ENCODE measurements at regions not wholly inside any gene's neighbourhood (a gene's known extent, or its start where the extent isn't known, plus 50 kb on each side); places are given as distances from the start of the nearest gene placed in this dataset.
"Not testable (repeated sequence)": the region's sequence is repeated elsewhere in the genome, so short reads cannot be mapped to it uniquely, and the experiment has no call there.

- no peak for DNase-seq
Observed at GRCh38 chr3:153442799-153443487, 280.9 kb downstream of the RAP2B start.

DNA sequence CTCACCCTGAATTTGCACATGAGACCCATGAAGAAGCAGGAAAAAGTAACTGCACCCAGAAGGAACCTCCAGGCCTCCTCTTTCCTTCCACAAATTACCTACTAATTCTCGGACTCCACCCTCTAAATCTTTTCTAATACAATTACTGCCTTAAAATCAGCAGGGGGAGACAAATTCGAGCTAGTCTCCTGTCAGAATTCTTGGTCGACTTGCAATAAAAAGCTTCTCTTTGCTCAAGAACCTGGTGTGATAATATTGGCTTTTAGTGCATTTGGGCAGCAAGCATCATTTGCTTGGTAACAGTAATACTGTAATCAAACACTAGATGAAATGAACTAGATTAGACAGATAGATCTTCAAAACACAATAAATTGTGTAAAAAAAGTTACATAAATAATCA is 281.9 kb downstream of the RAP2B start:
- DNase-seq = no peak

- no peak for DNase-seq
Observed at GRCh38 chr3:153445817-153446216, 283.8 kb downstream of the RAP2B start.

DNA sequence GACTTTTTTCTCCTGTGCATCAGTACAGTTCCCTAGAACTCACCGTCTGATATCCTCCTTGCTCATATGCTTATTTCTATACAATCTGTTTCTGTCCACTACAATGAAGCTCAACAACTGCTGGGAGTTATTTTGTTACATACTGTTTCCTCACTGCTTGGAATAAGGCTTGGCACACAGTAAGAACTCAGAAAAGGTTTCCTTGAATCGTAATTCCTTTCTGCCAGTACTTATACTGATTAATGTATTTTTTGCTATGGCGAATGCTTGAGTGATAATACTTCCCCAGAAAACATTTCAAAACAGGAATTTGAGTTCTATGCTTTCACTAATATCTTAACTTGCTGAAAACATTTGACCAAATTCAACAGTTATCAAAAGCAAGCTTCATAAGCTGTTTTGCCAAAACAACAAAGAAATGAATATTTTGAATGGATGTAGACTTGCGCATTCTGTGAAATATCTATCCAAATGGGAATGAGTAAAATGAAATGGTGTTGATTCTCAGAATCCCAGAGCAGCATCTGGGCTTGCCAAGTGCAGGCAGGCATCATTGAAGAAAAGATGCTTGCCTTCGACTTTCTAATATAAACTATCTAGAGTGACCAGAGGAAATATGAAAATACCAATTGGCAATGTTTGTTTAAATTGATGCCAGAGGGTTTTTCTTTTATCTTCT is 286.3 kb downstream of the RAP2B start:
- no peak for DNase-seq

- no peak for DNase-seq
Observed at GRCh38 chr3:153456833-153457545, 295.0 kb downstream of the RAP2B start.

- DNase-seq = no peak
Observed at GRCh38 chr3:153458881-153459280, 296.9 kb downstream of the RAP2B start.

DNA sequence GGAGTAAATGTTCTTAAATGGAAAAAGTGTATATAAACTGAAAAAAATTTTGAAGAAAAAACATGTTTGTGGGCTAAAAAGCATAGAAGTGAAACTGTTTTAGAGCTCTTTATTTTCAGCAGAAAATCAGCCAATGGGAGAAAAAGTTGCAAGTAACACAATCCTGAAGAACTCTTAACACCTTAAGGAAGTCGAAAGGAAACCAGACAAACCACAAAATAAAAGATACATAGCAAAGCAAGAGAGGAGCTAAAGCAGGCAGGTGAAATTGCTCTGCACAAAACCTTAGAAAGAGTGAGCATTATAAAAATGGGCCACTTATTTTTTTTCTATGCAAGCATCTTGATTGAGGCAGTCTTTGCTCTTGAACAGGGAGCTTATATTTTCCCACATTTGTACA is 300.5 kb downstream of the RAP2B start:
- DNase-seq = no peak

DNA sequence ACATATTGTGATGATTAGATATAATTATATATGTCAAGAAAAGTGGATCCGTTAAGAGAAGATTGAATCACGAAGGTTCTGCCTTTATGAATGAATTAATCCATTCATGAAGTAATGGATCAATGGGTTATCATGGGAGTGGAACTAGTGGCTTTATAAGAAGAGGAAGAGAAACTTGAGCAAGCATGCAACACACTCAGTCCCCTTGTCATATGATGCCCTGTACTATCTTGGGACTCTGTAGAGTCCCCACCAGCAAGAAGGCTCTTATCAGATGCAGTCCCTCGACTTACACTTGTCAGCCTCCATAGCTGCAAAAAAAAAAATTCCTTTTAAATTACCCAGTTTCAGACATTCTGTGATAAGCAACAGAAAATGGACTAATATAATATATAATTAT is 301.9 kb downstream of the RAP2B start:
- no peak for DNase-seq

DNA sequence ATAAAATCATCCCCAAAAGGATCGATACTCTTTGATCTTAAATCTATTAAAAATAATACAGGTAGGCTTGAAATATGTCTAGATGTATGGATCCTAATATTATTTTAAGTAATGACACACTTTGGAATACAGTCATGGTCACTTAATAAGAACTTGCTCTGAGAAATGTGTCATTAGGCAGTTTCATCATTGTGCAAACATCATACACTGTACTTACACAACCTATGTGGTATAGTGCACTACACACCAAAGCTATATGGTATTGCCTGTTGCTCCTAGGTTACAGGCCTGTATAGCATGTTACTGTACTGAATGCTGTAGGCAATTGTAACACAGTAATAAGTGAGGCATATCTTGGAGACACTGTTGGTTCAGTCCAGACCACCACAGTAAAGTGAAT is 307.1 kb downstream of the RAP2B start:
- DNase-seq = no peak

DNA sequence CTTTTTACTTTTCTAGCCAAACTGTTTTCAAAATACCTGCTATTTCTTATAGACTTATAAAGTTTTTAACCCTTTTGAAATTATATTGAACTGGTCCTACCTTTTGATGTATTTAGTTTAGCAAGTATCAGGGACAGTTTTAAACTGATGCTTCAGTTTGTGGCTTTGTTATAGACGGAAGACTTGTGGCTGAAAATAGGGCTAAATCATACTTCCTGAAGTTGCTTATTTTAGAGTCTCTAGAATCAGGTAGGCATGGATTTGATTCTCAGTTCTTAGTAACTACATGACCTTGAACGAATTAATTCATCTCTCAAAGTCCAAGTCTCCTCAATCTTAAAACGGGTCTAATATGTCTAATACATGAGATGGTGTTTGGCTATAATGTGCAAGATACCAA is 322.8 kb downstream of the RAP2B start:
- no peak for DNase-seq

DNA sequence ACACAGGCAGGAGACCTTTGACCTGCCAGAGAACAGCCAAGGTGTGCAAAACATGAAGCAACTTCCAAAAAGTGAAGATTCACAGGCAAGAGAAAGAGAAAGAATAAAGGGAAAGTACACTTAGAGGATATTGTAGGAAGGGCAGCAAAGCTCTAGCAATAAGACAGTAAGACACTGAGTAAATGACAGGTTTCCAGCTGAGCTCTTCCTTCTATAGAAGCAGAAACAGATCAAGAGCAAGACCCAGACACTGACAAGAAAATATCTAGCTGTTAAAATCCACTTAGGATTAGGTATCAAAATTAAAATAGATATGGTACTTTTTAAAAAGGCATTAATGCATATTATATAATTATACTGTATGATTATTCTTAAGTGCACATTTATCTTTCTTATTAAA is 333.4 kb downstream of the RAP2B start:
- DNase-seq = no peak

- DNase-seq = no peak
Observed at GRCh38 chr3:153502682-153503081, 340.7 kb downstream of the RAP2B start.

GRCh38 chr3:153503873-153504272 is 341.8 kb downstream of the RAP2B start:
- DNase-seq = no peak

DNA sequence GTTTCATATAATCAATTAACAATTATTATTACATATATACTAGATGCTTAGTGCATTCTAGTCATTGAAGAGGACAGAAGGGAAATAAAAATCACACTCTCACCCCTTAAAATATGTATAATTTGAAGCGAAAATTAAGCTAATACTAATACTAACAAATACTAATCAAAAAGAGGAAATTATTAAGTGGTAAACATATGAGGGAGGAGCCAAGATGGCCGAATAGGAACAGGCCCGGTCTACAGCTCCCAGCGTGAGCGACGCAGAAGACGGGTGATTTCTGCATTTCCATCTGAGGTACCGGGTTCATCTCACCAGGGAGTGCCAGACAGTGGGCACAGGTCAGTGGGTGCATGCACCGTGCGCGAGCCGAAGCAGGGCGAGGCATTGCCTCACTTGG is 344.2 kb downstream of the RAP2B start:
- DNase-seq = not testable (repeated sequence)

DNA sequence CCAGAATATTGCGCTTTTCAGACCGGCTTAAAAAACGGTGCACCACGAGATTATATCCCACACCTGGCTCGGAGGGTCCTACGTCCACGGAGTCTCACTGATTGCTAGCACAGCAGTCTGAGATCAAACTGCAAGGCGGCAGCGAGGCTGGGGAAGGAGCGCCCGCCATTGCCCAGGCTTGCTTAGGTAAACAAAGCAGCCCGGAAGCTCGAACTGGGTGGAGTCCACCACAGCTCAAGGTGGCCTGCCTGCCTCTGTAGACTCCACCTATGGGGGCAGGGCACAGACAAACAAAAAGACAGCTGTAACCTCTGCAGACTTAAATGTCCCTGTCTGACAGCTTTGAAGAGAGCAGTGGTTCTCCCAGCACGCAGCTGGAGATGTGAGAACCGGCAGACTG is 344.7 kb downstream of the RAP2B start:
- DNase-seq = not testable (repeated sequence)

DNA sequence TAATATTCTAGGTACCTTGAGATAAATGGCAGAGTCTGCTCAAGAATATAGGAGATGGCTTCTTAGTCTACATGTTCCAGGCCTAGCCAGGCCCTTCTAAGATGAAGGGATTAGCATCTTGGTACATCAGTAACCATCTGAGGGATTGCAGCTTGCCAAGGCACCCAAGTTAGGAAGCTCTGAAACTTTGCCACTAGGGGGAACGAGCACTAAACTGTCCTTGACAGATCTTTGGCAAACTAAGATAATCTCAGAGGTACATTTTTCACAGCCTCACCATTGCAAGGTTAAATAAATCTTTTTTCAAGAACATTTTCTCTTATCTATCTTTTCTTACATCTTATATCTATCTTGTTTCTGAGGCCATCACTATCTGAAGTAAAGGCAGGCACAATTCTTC is 351.2 kb downstream of the RAP2B start:
- DNase-seq = no peak

DNA sequence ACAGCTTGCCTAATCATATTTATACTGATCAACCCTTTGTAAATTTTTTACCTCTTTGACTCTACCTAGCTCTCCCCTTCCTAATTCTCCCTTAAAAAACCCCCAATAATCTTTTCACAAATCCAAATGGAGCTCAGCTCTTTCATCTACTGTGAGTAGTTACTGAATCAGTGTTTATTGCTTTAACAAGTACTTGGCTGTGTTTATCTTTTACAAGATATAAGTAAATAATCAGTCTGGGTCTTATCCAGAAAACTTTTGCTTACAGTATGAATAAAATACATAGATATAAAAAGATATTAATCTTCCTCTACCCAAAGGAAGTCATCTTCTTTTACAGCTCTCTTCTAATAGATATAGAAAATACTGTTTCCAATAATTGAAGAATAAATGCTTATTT is 366.4 kb downstream of the RAP2B start:
- DNase-seq = no peak

DNA sequence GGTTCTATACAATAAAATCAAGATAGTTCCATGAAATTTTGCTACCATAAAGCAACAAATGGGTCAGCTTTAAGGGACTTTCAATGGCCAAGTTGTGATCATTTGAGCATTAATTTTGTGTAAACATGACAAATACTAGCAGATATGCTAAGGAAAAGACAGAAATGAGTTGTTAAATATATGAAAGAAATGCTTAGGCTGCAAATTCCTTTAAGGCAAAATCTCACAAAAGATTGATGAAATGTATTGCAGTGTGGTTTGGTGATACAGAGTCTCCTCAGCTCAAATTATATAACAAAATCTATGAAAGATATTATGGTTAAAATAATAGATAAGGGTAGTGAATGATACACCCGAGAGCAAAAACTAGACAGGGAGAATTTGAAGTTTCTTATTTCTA is 377.2 kb downstream of the RAP2B start:
- no peak for DNase-seq

DNA sequence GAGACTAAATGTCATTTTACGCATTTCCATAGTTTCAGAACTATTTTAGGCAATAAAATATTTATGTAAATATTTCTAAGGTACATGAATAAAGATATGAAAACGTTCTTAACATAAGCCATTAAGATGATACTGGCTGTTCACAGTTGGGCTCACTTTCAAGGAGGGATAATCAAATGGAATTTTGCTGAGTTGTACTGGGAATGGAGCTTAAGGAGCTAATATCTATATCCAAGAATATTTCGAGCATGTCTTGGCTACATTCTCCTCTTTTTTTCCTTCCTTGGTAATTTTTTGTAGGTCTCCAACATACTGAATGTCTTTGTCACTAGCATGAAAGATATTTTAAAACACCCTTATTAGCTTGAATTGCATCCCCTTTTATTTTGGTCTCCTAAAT is 383.4 kb downstream of the RAP2B start:
- no peak for DNase-seq

- no peak for DNase-seq
Observed at GRCh38 chr3:153547970-153548369, 385.9 kb downstream of the RAP2B start.

DNA sequence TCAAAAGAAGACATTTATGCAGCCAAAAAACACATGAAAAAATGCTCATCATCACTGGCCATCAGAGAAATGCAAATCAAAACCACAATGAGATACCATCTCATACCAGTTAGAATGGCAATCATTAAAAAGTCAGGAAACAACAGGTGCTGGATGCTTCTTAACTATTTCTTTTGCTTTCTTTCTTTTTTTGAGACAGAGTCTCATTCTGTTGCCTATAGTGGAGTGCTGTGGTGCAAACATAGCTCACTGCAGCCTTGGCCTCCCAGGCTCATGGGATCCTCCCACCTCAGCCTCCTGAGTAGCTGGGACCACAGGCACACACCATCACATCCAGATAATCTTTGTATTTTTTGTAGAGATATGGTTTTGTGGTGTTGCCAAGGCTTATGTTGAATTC is 387.7 kb downstream of the RAP2B start:
- not testable (repeated sequence) for DNase-seq

- no peak for DNase-seq
Observed at GRCh38 chr3:153551536-153552285, 389.7 kb downstream of the RAP2B start.
